GM12878 (cell line): ENCODE measurements at regions not wholly inside any gene's neighbourhood (a gene's known extent, or its start where the extent isn't known, plus 50 kb on each side); places are given as distances from the start of the nearest gene placed in this dataset.

Experiments
- ATAC-seq: fragments of 200-7000 bp; cut with Tn5 transposase; 3 replicates; pipeline ENCODE4 v1.9.1; 2020; ENCODE audit warnings: mild to moderate bottlenecking, moderate library complexity
- BruUV-seq: library from RNA; stranded (reverse); fragments of 400-500 nt; replicated peaks from 2 replicates; lab custom pipeline; 2021; lab: Mats Ljungman, UMichigan
- CTCF ChIA-PET: fragments of 300-600 bp; sonication (Branson Sonifier 250); formaldehyde crosslinking; extraction: SDS; loops from one replicate; lab custom pipeline; 2021; ENCODE audit warnings: inconsistent platforms; lab: Yijun Ruan, JAX
- POLR2A ChIA-PET: fragments of 350-600 bp; formaldehyde crosslinking; extraction: SDS; loops from one replicate; lab custom pipeline; 2021; ENCODE audit warnings: inconsistent platforms; lab: Charles Lee
- RAD21 ChIA-PET: fragments of 300-600 bp; sonication (Branson Sonifier 250); formaldehyde crosslinking; loops from one replicate; lab custom pipeline; 2023; ENCODE audit warnings: antibody characterized with exemption; ENCODE audit not compliant: unreplicated experiment; lab: Charles Lee
- SMC1A ChIA-PET: fragments of 300-600 bp; sonication (Branson Sonifier 250); formaldehyde crosslinking; loops from one replicate; lab custom pipeline; 2023; ENCODE audit not compliant: unreplicated experiment, uncharacterized antibody; lab: Charles Lee
- DNase-seq: peaks from one replicate; pipeline ENCODE4 v3.0.0-alpha.2; 2011; ENCODE audit warnings: low read depth, low spot score
- FAIRE-seq: peaks from 3 replicates; lab custom pipeline; 2011; peaks lifted over from hg19 to GRCh38; lab: Jason Lieb, UNC
- H2AFZ ChIP-seq: 2 replicates; pipeline ENCODE4 v1.6.0; 2011; ENCODE audit warnings: low read depth, low read length, control low read depth; ENCODE audit not compliant: control insufficient read depth
- H3K27ac ChIP-seq: 2 replicates; pipeline ENCODE4 v1.5.1; 2011; ENCODE audit warnings: control low read depth; ENCODE audit not compliant: control insufficient read depth, insufficient read depth
- H3K27me3 ChIP-seq, 2 experiments: replicated peaks in 1 of 2; 2 replicates each; pipeline versions ENCODE4 v1.6.0 to v1.6.1; 2011; ENCODE audit warnings: low read length in 1 of 2; ENCODE audit not compliant: control insufficient read depth in 2 of 2, insufficient read depth in 2 of 2
- H3K36me3 ChIP-seq, 2 experiments: 2 replicates each; pipeline ENCODE4 v1.5.1; 2011; ENCODE audit warnings: low read length in 1 of 2; ENCODE audit not compliant: control insufficient read depth in 2 of 2, insufficient read depth in 2 of 2
- H3K4me1 ChIP-seq: 2 replicates; pipeline ENCODE4 v1.6.1; 2011; ENCODE audit warnings: mild to moderate bottlenecking, low read length, moderate library complexity, mixed read lengths; ENCODE audit not compliant: control insufficient read depth, insufficient read depth
- H3K4me2 ChIP-seq: 2 replicates; pipeline ENCODE4 v1.6.0; 2011; ENCODE audit warnings: control low read depth; ENCODE audit not compliant: control insufficient read depth, insufficient read depth
- H3K4me3 ChIP-seq: fragments of 200-600 bp; sonication (generic); 2 replicates; pipeline ENCODE4 v1.5.1; 2016
- H3K79me2 ChIP-seq: 2 replicates; pipeline ENCODE4 v1.6.0; 2011; ENCODE audit warnings: low read length; ENCODE audit not compliant: control insufficient read depth, insufficient read depth
- H3K9ac ChIP-seq: 2 replicates; pipeline ENCODE4 v1.8.0; 2011; ENCODE audit warnings: low read length, control low read depth, mixed read lengths; ENCODE audit not compliant: control insufficient read depth, insufficient read depth
- H3K9me3 ChIP-seq: replicated peaks from 3 replicates; pipeline ENCODE4 v1.5.1; 2011; ENCODE audit warnings: mild to moderate bottlenecking, low read length; ENCODE audit not compliant: control insufficient read depth, insufficient read depth
- H4K20me1 ChIP-seq: 2 replicates; pipeline ENCODE4 v1.6.0; 2011; ENCODE audit not compliant: control insufficient read depth, insufficient read depth
- CBX3 ChIP-seq: fragments of 200-600 bp; sonication (generic); IDR thresholded peaks from 2 replicates; pipeline ENCODE4 v1.6.1; 2016; ENCODE audit warnings: low read depth, borderline replicate concordance
- CHD4 ChIP-seq: fragments of 200-600 bp; sonication (generic); IDR thresholded peaks from 2 replicates; pipeline ENCODE4 v1.6.1; 2016; ENCODE audit warnings: mild to moderate bottlenecking
- EP300 ChIP-seq, 2 experiments: fragments of 150-350 bp in 1 of 2; IDR thresholded peaks; 2 replicates each; pipeline ENCODE4 v1.6.1; 2011 to 2012; ENCODE audit warnings: low read depth in 2 of 2, low read length in 2 of 2, borderline replicate concordance in 1 of 2, improper control_type of control experiment in 1 of 2, inconsistent platforms in 1 of 2; ENCODE audit not compliant: control insufficient read depth in 1 of 2
- MTA3 ChIP-seq: IDR thresholded peaks from 2 replicates; pipeline ENCODE4 v1.6.1; 2012; ENCODE audit warnings: low read length, inconsistent platforms, borderline replicate concordance
- RBBP5 ChIP-seq: fragments of 200-600 bp; sonication (generic); conservative IDR thresholded peaks from 2 replicates; pipeline ENCODE4 v1.6.1; 2016
- SUPT20H ChIP-seq: IDR thresholded peaks from 2 replicates; pipeline ENCODE4 v1.6.1; 2011; ENCODE audit warnings: low read depth, mild to moderate bottlenecking, low read length, moderate library complexity, borderline replicate concordance; ENCODE audit not compliant: control insufficient read depth
- ZNF217 ChIP-seq: fragments of 450-650 bp; IDR thresholded peaks from 2 replicates; pipeline ENCODE4 v1.6.1; 2017; ENCODE audit warnings: antibody characterized with exemption, mild to moderate bottlenecking
- ZNF384 ChIP-seq: IDR thresholded peaks from 2 replicates; pipeline ENCODE4 v1.6.1; 2012; ENCODE audit warnings: low read depth, mild to moderate bottlenecking, low read length, improper control_type of control experiment, borderline replicate concordance
- WGBS: methylation state at CpG from one replicate; pipeline ENCODE4 v1.1.6; 2016; ENCODE audit warnings: low lambda C conversion rate; ENCODE audit not compliant: insufficient replicate concordance, insufficient coverage; ENCODE audit errors: missing lambda C conversion rate; 5-methylcytosine and 5-hydroxymethylcytosine counted together
- in situ Hi-C: fragments of 300-500 bp; cut with MboI; formaldehyde crosslinking; loops from 9 replicates; pipeline ENCODE4 v1.14.3; 2018; ENCODE audit warnings: mixed read lengths
- intact Hi-C: fragments of 100-400 bp; cut with micrococcal nuclease; formaldehyde crosslinking; loops from one replicate; pipeline ENCODE4 v1.14.2; 2022; ENCODE audit not compliant: unreplicated experiment
- TF ChIP-seq, protein P1 (sequence below): IDR thresholded peaks from 2 replicates; pipeline ENCODE4 v1.6.1; 2011; ENCODE audit warnings: low read depth, mild to moderate bottlenecking, low read length, moderate library complexity, borderline replicate concordance; ENCODE audit errors: extremely low read depth
- TF ChIP-seq, protein P2 (sequence below): fragments of 450-650 bp; IDR thresholded peaks from 2 replicates; pipeline ENCODE4 v1.6.1; 2014; ENCODE audit warnings: mild to moderate bottlenecking

DNA sequence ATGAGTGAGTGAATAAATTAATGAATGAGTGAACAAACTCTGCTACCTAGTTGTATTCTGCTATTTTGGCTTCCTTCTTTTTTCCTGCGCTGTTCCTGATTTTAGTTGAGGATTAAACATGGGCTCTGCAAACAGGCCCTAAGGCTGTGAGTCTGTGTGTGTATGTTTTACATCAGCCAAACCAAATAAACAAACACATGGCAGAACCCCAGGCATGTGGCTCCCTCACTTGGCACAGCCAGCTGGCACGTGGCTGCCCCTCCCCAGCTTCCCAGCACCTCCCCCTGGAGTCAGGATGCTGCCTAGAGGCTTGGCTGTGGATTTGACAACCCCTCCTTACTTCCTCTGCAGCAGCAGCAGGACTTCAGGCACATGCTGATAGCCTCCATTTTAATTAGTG is 593.2 kb downstream of the INSC start (continued):
- no peak for TF ChIP-seq MTA3
- no peak for TF ChIP-seq SUPT20H
- TF ChIP-seq, protein P1, sequence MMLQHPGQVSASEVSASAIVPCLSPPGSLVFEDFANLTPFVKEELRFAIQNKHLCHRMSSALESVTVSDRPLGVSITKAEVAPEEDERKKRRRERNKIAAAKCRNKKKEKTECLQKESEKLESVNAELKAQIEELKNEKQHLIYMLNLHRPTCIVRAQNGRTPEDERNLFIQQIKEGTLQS: no peak
- no peak for TF ChIP-seq RBBP5
- TF ChIP-seq CHD4: no peak
- TF ChIP-seq CBX3: no peak
- TF ChIP-seq ZNF217: no peak

DNA sequence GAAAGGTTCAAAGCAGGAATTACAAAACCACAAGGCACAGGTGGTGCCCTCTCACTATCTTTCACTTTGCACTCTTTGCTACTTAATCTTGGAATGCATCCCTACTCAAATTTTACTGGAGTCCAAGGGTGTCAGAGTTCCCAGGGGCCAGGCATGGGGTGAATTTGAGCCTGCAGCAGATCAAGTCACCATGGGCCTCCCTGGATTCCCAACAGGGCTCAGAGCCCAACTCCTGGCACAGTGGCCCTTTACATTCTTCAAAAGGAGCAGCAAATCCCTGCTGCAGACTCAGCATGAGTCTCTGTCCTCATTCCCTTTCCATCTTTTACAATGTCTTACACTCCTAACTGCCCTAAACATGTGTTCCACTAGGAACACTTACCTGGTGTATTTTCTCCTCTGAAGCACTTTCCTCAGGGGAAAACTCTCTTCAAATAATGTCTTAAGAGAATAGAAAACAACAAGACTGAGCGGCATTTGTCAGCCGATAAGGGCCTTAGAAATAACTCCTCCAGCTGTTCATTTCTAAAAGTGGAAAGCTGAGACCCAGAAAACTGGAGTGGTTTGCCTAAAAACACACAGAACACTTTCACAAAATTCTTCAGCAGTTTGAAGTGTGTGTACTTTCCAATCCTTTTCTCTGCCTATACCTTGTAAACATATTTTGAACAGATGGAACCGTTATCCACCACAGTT is 596.0 kb downstream of the INSC start:
- H4K20me1 ChIP-seq: no peaks in the 10 kb centered on the region
- H3K27me3 ChIP-seq: no peaks in the 10 kb centered on the region
- 61% methylated on average over 3 of the region's 3 CpGs for WGBS
- no peaks in the 10 kb centered on the region for H3K36me3 ChIP-seq
- H3K4me2 ChIP-seq: no peak overlapping the region
- no peaks in the 10 kb centered on the region for H3K9me3 ChIP-seq
- H3K27ac ChIP-seq: no peak overlapping the region
- in situ Hi-C loops (no loop called here), intact Hi-C loops (no loop called here)
- SMC1A ChIA-PET: no interaction called here
- no peak overlapping the region for H2AFZ ChIP-seq
- RAD21 ChIA-PET: no interaction called here
- FAIRE-seq (no peak), DNase-seq (no peak), ATAC-seq (no peak)
- POLR2A ChIA-PET: no interaction called here
- no peaks in the 10 kb centered on the region for H3K4me1 ChIP-seq
- TF ChIP-seq ZNF384 (no peak), EP300 (IDR thresholded peaks at IDR 0.05; ENCODE audit: borderline replicate concordance in 1 of 2, control insufficient read depth in 1 of 2, low read depth in 2 of 2, low read length in 2 of 2) (no peak)
- TF ChIP-seq, protein P2, sequence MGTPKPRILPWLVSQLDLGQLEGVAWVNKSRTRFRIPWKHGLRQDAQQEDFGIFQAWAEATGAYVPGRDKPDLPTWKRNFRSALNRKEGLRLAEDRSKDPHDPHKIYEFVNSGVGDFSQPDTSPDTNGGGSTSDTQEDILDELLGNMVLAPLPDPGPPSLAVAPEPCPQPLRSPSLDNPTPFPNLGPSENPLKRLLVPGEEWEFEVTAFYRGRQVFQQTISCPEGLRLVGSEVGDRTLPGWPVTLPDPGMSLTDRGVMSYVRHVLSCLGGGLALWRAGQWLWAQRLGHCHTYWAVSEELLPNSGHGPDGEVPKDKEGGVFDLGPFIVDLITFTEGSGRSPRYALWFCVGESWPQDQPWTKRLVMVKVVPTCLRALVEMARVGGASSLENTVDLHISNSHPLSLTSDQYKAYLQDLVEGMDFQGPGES: no peak
- CTCF ChIA-PET: no interaction called here
- H3K4me3 ChIP-seq: no peak overlapping the region
- no peaks in the 10 kb centered on the region for H3K79me2 ChIP-seq
- no peak overlapping the region for H3K9ac ChIP-seq
- no TSS peak for BruUV-seq
